ENCODE measurements at regions not wholly inside any gene's neighbourhood (a gene's known extent, or its start where the extent isn't known, plus 50 kb on each side); places are given as distances from the start of the nearest gene placed in this dataset.

DNA sequence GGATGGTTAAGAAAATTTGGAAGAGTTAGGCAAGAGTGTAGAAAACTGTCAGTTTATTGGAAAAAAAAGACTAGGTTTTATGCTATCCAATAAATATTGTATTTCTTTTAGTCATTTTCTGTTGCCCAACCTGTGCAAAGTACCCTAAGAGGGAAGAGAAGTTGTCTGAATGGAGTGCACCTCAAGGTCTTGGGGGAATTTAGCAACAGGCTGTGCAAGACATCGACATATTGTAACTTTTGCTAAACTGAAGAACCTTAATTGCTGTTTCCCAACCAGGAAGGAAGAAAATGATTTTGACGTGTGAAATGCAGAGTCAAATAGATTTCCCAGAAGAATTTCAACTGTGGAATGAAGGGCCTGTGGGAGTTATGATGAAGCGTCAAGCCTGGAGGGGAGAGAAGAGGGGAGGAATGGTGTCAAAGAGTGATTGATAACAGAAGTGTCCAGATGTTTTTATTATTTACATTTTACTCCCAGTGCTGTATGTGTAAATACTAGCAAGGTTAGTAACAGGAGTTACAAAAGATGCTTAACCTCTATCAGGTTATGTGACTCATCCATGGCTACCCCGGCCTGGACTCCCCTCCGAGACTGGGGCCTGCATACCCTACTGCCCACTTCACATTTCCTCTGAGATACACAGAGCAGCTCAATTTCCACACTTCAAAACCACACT lies 246.8 kb downstream of the MYLK4 start:
- DNase-seq (ENCODE audit: low spot score), result no peak
- in situ Hi-C loops (cut with MboI; ENCODE audit: low pct_unique_long_range_greater_than_20kb, low sequenced_read_pairs, unreplicated experiment), result no loop called here
- TF ChIP-seq, protein P1, sequence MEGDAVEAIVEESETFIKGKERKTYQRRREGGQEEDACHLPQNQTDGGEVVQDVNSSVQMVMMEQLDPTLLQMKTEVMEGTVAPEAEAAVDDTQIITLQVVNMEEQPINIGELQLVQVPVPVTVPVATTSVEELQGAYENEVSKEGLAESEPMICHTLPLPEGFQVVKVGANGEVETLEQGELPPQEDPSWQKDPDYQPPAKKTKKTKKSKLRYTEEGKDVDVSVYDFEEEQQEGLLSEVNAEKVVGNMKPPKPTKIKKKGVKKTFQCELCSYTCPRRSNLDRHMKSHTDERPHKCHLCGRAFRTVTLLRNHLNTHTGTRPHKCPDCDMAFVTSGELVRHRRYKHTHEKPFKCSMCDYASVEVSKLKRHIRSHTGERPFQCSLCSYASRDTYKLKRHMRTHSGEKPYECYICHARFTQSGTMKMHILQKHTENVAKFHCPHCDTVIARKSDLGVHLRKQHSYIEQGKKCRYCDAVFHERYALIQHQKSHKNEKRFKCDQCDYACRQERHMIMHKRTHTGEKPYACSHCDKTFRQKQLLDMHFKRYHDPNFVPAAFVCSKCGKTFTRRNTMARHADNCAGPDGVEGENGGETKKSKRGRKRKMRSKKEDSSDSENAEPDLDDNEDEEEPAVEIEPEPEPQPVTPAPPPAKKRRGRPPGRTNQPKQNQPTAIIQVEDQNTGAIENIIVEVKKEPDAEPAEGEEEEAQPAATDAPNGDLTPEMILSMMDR (IDR thresholded peaks at IDR 0.05; ENCODE audit: extremely low read depth, insufficient read depth, missing control alignments), result no peak

DNA sequence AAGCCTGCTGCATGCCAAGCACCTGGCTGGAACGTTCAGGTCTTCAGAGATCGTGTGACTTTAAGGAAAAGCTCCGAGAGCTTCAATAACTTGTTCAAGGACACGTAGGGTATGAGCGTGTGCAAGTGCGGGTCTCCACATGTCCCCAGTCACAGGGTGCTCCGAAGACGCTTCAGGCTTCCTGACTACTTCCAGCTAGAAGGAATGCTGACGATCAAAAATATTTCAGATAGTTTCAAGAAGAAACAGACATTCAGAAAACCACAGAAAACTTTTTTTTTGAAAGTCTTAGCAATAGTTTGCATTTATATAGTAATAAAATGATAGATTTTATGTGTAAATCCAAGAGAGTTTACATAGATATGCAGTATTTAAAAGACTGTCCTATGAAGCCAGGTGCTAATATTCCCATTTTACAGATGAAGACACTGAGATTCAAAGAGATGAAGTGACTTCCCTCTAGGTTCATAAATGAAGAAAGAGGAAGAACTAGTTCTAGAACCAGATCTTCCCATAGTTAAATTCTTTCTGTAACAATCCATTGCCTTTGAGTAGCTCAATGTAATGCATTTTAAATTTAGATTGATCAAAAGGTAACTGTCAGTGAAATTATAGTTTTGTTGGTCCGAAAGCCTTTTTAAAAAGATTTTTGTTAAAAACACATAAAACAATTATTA lies 247.6 kb downstream of the MYLK4 start:
- TF ChIP-seq, protein P1 (IDR thresholded peaks at IDR 0.05; ENCODE audit: extremely low read depth, insufficient read depth, missing control alignments), result no peak
- in situ Hi-C loops (cut with MboI; ENCODE audit: low pct_unique_long_range_greater_than_20kb, low sequenced_read_pairs, unreplicated experiment), result no loop called here
- DNase-seq (ENCODE audit: low spot score), result no peak

DNA sequence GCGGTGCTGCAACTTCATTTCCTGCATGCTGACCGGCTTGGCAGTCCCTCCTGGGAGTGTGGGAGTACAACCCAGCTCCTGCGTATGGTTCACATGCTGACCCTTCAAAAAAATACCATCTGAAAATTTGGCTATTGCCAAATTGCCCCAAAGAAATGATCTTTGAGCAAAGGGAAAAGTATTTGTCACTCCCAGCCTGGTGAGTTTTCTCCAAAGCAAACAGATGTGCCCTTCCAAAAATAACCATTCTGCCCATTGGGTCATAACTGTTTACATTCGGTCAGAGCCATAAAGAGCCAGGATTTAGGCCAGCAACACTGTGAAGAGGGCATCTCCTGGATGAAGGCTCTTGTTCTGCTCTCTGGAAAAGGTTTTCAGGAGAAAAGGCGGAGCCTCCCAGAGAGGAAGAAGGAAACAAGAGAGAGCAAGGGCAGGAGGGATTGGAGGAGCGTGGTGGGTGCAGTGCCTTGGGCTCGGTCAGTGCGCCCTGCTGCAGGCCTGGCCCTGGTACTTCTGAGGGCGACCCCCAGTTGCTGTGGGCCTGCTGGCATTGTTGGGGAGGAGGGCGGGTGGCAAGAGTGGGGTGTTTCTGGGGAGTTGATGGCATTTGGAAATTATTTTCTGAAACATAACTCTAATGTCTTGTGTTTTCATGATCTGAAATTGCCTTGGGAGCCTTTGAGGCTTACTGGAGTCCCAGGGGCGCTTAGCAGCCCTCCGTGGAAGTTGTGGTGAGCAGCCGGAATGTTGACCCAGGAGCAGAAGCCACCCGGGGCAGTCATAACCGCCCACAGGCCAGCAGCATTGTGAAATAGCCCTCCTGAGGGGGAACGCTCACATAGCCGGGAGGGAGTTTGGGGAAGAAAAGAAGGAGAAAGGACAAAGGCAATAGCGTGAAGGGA lies 248.4 kb downstream of the MYLK4 start:
- in situ Hi-C loops (cut with MboI; ENCODE audit: low pct_unique_long_range_greater_than_20kb, low sequenced_read_pairs, unreplicated experiment), result no loop called here
- TF ChIP-seq, protein P1 (IDR thresholded peaks at IDR 0.05; ENCODE audit: extremely low read depth, insufficient read depth, missing control alignments), result no peak
- no peak for DNase-seq (ENCODE audit: low spot score)

DNA sequence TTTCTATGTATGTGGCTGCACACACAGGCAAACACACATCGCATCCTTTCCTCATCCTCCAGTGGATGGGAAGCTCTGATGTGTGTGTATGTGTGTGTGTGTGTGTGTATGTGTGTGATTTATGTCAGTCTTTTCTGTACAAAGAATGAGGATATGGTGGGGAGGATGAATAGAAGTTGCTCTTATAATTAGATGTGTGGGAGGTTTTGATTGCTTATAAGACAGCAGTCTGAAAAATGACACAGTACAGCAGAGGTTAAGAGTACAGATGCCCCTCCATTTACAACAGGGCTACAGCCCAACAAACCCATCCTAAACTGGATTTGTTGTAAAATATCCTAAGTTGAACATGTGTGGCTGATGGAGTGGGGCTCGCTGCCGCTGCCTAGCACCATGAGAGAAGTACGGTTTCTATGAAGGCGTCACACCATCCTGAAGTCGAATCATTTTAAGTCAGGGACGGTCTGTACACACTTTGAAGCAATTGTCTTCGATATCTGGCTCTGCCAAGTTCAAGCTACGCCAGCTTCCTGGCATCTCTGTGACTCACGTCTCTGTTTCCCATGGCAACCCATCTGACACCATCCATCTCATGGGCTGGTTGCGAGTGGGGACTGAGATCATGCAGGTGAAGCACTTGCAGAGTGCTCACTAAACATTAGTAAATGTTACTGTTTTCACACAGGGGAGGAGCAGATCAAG lies 252.6 kb downstream of the MYLK4 start:
- DNase-seq (ENCODE audit: low spot score), result no peak
- in situ Hi-C loops (cut with MboI; ENCODE audit: low pct_unique_long_range_greater_than_20kb, low sequenced_read_pairs, unreplicated experiment), result no loop called here
- TF ChIP-seq, protein P1 (IDR thresholded peaks at IDR 0.05; ENCODE audit: extremely low read depth, insufficient read depth, missing control alignments), result no peak

DNA sequence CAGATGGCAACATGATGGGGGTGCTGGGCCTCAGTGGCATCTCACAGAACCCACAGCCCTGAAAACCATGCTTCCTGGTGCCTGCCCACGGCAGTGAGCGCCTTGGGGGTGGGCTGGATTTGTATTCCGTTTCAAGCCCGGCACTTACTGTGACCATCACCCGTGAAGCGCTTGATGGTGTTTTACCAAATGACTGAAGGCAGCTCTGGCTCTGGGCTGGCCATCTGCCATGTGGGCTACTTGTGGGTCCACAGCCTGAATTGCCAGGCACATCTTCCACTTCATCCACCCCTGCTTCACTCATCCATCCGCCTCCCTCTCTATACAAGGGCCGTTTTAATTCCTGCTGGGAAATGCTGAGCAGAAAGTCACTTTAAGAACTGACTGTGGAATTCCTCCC lies 250.9 kb upstream of the GMDS start:
- in situ Hi-C loops (cut with MboI; ENCODE audit: low pct_unique_long_range_greater_than_20kb, low sequenced_read_pairs, unreplicated experiment), result no loop called here
- DNase-seq (ENCODE audit: low spot score), result no peak
- TF ChIP-seq, protein P1 (IDR thresholded peaks at IDR 0.05; ENCODE audit: extremely low read depth, insufficient read depth, missing control alignments), result no peak
